Activated CD8-positive, alpha-beta T cell treated with anti-CD3 and anti-CD28 coated beads, Interleukin-2, amount 10 ng/mL, durations not matched to agents 7 days and 5 days (primary cell): ENCODE measurements at regions not wholly inside any gene's neighbourhood (a gene's known extent, or its start where the extent isn't known, plus 50 kb on each side); places are given as distances from the start of the nearest gene placed in this dataset.

Experiments used
- ATAC-seq: fragments of 150-1000 bp; cut with Tn5 transposase; one replicate; pipeline ENCODE4 v1.10.0; 2021; ENCODE audit warnings: moderate library complexity
- CTCF ChIA-PET: fragments of 350-600 bp; sonication (Branson Sonifier 250); formaldehyde crosslinking; loops from one replicate; lab custom pipeline; 2021; ENCODE audit warnings: antibody characterized with exemption; lab: Charles Lee
- POLR2A ChIA-PET: fragments of 350-600 bp; sonication (Branson Sonifier 250); formaldehyde crosslinking; loops from one replicate; lab custom pipeline; 2021; ENCODE audit warnings: antibody characterized with exemption; lab: Charles Lee
- DNase-seq: peaks from one replicate; pipeline ENCODE4 v3.0.0-alpha.2; 2020
- H3K27ac Mint-ChIP-seq: one replicate; pipeline ENCODE4 v1.8.0; 2021; ENCODE audit warnings: mild to moderate bottlenecking, mixed read lengths
- H3K27me3 Mint-ChIP-seq: one replicate; pipeline ENCODE4 v1.8.0; 2021; ENCODE audit warnings: low read depth, mixed read lengths
- H3K36me3 Mint-ChIP-seq: one replicate; pipeline ENCODE4 v1.8.0; 2021; ENCODE audit warnings: low read depth, mixed read lengths
- H3K4me1 Mint-ChIP-seq: one replicate; pipeline ENCODE4 v1.8.0; 2021; ENCODE audit warnings: low read depth, mixed read lengths
- H3K4me3 Mint-ChIP-seq: one replicate; pipeline ENCODE4 v1.8.0; 2021; ENCODE audit warnings: mild to moderate bottlenecking, mixed read lengths
- H3K9me3 Mint-ChIP-seq: one replicate; pipeline ENCODE4 v1.8.0; 2022; ENCODE audit warnings: mixed read lengths; ENCODE audit not compliant: insufficient read depth

DNA sequence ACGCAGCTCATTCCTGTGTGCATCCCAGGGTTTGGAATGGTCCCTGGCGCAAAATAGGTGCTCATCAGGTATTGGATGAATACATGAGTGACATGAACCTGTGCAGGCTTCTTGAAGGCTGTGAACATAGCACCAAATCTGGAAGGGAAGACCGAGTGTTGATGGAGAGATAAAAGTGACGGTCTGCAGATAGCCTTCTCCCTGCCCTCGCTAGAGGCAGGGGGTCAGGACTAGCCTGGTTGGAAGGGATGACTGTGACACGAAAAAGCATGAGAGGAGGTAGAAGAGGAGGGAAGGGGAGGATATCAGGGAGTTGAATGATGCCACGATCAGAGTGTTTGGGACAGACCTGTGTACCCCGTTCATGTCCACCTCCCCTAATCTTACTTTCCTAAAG lies 267.1 kb downstream of the XXYLT1 start:
- Mint-ChIP-seq H3K36me3 (no peaks in the 10 kb centered on the region), H3K9me3 (no peaks in the 10 kb centered on the region), H3K4me3 (no peak overlapping the region), H3K27ac (no peak overlapping the region), H3K27me3 (peaks cover 9% of the 10 kb centered on the region), H3K4me1 (no peaks in the 10 kb centered on the region)
- ChIA-PET CTCF (interaction anchor here (1.2 kb wide), 1 partner anchor 102 kb away, joined by 3 read pairs; no protein-coding TSS in a partner anchor), POLR2A (no interaction called here)
- no peak for ATAC-seq
- DNase-seq: no peak

DNA sequence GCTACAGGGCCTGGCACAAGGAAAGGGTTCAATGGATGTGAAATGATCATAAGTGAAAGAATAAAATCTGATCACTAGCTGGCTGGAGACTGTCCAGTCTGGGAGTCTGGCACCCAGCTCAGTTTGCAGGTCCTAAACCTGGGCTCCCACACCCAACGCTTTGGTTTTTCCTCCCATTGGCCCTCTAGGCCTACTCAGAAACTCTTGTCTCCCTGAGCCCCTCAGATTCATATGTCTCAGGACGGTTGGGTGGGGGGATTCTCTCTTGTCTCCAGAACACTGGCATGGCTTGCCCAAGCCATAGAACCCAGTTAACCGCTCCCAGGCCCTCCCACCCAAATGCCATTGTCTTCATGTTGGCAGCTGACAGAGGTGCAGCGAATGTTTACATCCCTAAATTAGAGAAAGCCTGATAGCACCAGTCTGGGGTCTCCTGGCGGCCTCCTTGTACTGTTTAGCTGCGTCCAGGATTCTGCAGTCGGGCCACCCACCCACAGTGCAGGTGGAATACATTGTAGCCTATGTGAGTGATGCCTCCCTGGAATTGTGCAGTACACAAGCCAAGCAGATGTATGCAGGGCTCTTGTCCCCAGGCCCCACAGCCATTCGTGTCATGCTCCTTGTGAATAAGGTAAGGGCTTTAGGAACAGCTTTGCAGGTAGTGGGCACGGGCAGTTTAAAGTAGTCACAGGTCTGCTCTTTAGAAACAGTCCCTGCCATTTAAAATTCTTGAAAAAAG lies 266.3 kb downstream of the XXYLT1 start:
- ChIA-PET CTCF (interaction anchor here (0.9 kb wide), 1 partner anchor 256 kb away, joined by 3 read pairs; no protein-coding TSS in a partner anchor), POLR2A (no interaction called here)
- DNase-seq: no peak
- Mint-ChIP-seq H3K4me3 (no peak overlapping the region), H3K27me3 (peaks cover 9% of the 10 kb centered on the region), H3K36me3 (no peaks in the 10 kb centered on the region), H3K9me3 (no peaks in the 10 kb centered on the region), H3K4me1 (no peaks in the 10 kb centered on the region), H3K27ac (no peak overlapping the region)
- no peak for ATAC-seq

DNA sequence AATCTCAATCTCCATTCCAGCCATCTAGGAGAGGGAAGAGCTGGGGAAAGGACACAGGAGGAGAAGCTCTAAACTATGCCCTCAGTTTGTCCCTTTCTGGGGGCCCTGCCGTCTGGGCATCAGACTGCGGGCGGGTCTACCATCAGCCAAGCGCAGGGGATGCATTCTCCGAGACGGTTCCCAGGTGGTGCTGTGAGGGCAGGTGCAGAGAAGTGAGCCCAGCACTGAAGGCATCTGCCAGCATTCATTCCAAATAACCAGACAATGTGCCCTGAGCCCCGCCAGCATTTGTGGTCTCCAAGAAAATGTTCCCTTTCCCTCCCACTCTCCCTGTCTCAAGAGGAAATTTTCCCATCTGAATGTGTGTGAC lies 265.7 kb downstream of the XXYLT1 start:
- ChIA-PET CTCF (interaction anchor here (0.9 kb wide), 1 partner anchor 256 kb away, joined by 3 read pairs; no protein-coding TSS in a partner anchor), POLR2A (no interaction called here)
- Mint-ChIP-seq H3K4me1 (no peaks in the 10 kb centered on the region), H3K27me3 (peaks cover 9% of the 10 kb centered on the region), H3K4me3 (no peak overlapping the region), H3K36me3 (no peaks in the 10 kb centered on the region), H3K27ac (no peak overlapping the region), H3K9me3 (no peaks in the 10 kb centered on the region)
- DNase-seq (no peak), ATAC-seq (no peak)

- no peak overlapping the region for H3K27ac Mint-ChIP-seq
- H3K27me3 Mint-ChIP-seq: peaks cover 9% of the 10 kb centered on the region
- H3K36me3 Mint-ChIP-seq: no peaks in the 10 kb centered on the region
- CTCF ChIA-PET: no interaction called here
- H3K4me3 Mint-ChIP-seq: no peak overlapping the region
- H3K9me3 Mint-ChIP-seq: no peaks in the 10 kb centered on the region
- no peaks in the 10 kb centered on the region for H3K4me1 Mint-ChIP-seq
- POLR2A ChIA-PET: no interaction called here
- ATAC-seq: no peak
- no peak for DNase-seq
Measured at GRCh38 chr3:195005759-195006510, 265.0 kb downstream of the XXYLT1 start.

DNA sequence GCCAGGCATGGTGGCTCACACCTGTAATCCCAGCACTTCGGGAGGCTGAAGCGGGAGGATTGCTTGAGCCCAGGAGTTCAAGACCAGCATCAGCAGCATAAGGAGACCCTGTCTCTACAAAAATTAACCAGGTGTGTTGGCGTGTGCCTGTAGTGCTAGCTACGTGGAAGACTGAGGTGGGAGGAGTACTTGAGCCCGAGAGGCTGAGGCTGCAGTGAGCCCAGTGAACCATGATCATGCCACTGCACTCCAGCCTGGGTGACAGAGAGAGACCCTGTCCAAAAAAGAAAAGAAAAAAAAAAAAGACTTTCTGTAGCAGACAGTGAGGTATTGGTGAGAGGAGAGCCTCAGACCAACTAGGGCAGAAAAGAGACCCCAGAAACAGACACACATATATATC lies 263.8 kb downstream of the XXYLT1 start:
- ChIA-PET POLR2A (no interaction called here), CTCF (no interaction called here)
- ATAC-seq (no peak), DNase-seq (no peak)
- no peak overlapping the region for H3K27ac Mint-ChIP-seq
- H3K36me3 Mint-ChIP-seq: no peaks in the 10 kb centered on the region
- no peaks in the 10 kb centered on the region for H3K9me3 Mint-ChIP-seq
- H3K4me3 Mint-ChIP-seq: no peak overlapping the region
- peaks cover 7% of the 10 kb centered on the region for H3K27me3 Mint-ChIP-seq
- H3K4me1 Mint-ChIP-seq: no peaks in the 10 kb centered on the region

DNA sequence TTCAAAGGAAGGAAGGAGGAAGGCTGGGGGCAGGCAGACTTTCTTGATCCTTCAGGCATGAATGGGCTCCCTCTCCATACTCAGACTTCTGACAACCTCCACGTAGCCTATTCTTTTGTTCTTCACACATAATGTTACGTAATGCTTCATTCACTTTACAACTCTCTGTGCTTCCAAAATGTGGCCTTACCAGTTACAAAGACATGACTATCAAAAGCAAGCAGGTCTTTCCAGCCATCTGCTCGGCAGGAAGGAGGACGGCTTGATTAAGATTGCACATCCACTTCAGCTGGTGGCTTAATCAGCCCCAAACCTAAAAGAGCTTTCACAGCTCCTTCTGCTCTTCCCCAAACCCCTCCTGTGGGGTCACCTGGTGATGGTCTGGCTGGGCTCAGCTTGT lies 263.2 kb downstream of the XXYLT1 start:
- ChIA-PET CTCF (interaction anchor here (0.7 kb wide), 1 partner anchor 336 kb away, joined by 3 read pairs; the partner anchor contains the start of gene LSG1), POLR2A (no interaction called here)
- Mint-ChIP-seq H3K36me3 (no peaks in the 10 kb centered on the region), H3K9me3 (no peaks in the 10 kb centered on the region), H3K4me3 (no peak overlapping the region), H3K4me1 (no peaks in the 10 kb centered on the region), H3K27me3 (peaks cover 7% of the 10 kb centered on the region), H3K27ac (no peak overlapping the region)
- ATAC-seq: no peak
- DNase-seq: no peak

DNA sequence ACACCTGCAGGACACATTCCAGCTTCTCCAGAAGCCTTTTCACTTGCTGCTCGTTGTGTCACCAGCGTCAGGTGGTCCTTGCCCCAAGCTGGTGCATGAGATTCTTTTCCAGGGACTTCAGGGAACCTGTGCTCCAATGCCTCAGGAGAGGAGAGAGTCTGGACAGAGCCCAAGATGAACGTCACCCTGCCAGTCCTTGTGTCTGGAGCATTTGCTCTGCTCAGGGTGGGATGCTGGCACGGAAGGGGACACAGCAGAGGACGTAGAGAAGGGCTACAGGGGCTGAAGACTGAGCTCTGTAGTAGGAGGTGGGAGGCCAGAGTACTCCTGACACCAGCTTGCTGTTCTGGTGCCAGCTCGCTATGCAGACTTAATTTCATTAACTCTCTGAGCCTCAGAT lies 262.1 kb downstream of the XXYLT1 start:
- Mint-ChIP-seq H3K9me3 (no peaks in the 10 kb centered on the region), H3K36me3 (no peaks in the 10 kb centered on the region), H3K4me3 (no peak overlapping the region), H3K27me3 (peaks cover 7% of the 10 kb centered on the region), H3K4me1 (no peaks in the 10 kb centered on the region), H3K27ac (no peak overlapping the region)
- no peak for ATAC-seq
- CTCF ChIA-PET: interaction anchor here (0.7 kb wide), 1 partner anchor 337 kb away, joined by 3 read pairs; the partner anchor contains the start of gene LSG1
- no peak for DNase-seq
- POLR2A ChIA-PET: no interaction called here

- DNase-seq (no peak), ATAC-seq (no peak)
- Mint-ChIP-seq H3K4me3 (no peak overlapping the region), H3K36me3 (no peaks in the 10 kb centered on the region), H3K27me3 (peaks cover 7% of the 10 kb centered on the region), H3K4me1 (peaks cover under 1% of the 10 kb centered on the region), H3K9me3 (no peaks in the 10 kb centered on the region), H3K27ac (no peak overlapping the region)
- POLR2A ChIA-PET: no interaction called here
- CTCF ChIA-PET: no interaction called here
Measured at GRCh38 chr3:195009616-195010015, 261.3 kb downstream of the XXYLT1 start.

DNA sequence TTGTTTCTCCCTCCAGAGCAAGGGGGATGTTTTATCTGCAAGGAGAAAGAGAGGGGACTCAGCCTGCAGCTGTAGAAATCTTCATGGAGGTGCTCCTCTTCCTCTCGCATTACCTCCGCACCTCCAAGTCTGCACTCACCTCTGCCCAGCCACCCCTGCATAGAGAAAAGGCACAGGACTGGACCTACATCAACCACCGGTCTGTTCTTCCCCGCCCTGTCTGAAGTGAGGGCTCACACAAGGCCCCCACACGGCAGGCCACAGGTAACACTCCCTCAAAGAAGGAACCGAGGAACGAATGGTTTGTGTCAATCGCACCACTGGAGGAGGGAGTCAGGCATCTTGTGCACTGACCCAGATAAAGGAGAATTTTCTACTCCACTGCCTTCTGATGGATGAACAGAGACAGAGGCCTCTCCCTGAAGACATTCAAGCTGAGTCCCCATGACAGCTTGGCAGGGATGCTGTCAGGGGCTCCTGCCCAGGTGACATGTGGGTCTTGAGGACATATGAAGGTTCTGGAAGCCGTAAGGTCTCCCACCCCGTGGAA lies 260.3 kb downstream of the XXYLT1 start:
- no peak overlapping the region for H3K27ac Mint-ChIP-seq
- POLR2A ChIA-PET: no interaction called here
- DNase-seq (no peak), ATAC-seq (no peak)
- CTCF ChIA-PET: no interaction called here
- H3K4me1 Mint-ChIP-seq: peaks cover 7% of the 10 kb centered on the region
- H3K27me3 Mint-ChIP-seq: peaks cover 8% of the 10 kb centered on the region
- H3K36me3 Mint-ChIP-seq: no peaks in the 10 kb centered on the region
- no peaks in the 10 kb centered on the region for H3K9me3 Mint-ChIP-seq
- H3K4me3 Mint-ChIP-seq: no peak overlapping the region

DNA sequence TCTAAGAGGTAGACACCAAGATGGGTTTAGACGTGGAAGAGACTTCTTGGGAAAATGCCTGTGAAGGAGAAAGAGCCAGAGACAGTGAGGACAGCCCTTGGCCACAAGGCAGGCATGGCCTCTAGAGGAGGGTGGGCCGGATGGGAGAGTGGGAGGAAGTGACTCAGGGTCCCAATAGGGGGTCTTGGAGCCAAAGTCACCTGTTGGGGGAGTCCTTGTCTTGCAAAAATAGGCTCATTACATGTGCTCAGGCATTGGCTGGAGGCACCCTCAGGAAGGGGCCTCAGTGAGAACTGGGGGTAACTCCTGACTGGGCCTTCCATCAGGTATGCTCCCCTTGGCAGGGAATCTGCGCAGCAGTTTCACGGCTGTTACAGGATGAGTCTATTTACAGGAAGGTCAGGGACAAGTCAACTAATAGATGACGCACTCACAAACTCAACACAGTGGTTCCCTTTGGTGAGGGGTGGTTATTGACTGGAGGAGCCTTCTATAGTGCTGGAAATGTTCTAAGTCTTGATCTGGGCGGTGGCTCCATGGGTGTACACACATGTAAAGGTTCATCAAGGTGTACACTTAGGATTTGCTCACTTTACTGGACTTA lies 259.6 kb downstream of the XXYLT1 start:
- H3K36me3 Mint-ChIP-seq: no peaks in the 10 kb centered on the region
- POLR2A ChIA-PET: no interaction called here
- no peak overlapping the region for H3K4me3 Mint-ChIP-seq
- no peak for DNase-seq
- H3K9me3 Mint-ChIP-seq: no peaks in the 10 kb centered on the region
- H3K27me3 Mint-ChIP-seq: peaks cover 15% of the 10 kb centered on the region
- ATAC-seq: no peak
- H3K4me1 Mint-ChIP-seq: peaks cover 7% of the 10 kb centered on the region
- CTCF ChIA-PET: no interaction called here
- H3K27ac Mint-ChIP-seq: no peak overlapping the region

- no peaks in the 10 kb centered on the region for H3K9me3 Mint-ChIP-seq
- ChIA-PET POLR2A (no interaction called here), CTCF (interaction anchor here (1.1 kb wide), 1 partner anchor 94 kb away, joined by 3 read pairs; no protein-coding TSS in a partner anchor)
- H3K27me3 Mint-ChIP-seq: peaks cover 15% of the 10 kb centered on the region
- H3K27ac Mint-ChIP-seq: no peak overlapping the region
- DNase-seq (no peak), ATAC-seq (no peak)
- H3K4me3 Mint-ChIP-seq: no peak overlapping the region
- H3K4me1 Mint-ChIP-seq: peaks cover 7% of the 10 kb centered on the region
- H3K36me3 Mint-ChIP-seq: no peaks in the 10 kb centered on the region
Measured at GRCh38 chr3:195012100-195012499, 258.9 kb downstream of the XXYLT1 start.
